22Rv1 (cell line): ENCODE measurements at regions not wholly inside any gene's neighbourhood (a gene's known extent, or its start where the extent isn't known, plus 50 kb on each side); places are given as distances from the start of the nearest gene placed in this dataset.

Source experiments
- ZFX ChIP-seq: fragments of 450-650 bp; IDR thresholded peaks from 2 replicates; pipeline ENCODE4 v1.6.1; 2017; ENCODE audit warnings: antibody characterized with exemption, borderline replicate concordance
- TF ChIP-seq, protein P1 (sequence below): fragments of 450-650 bp; IDR thresholded peaks from 2 replicates; pipeline ENCODE4 v1.5.1; 2017; ENCODE audit warnings: mild to moderate bottlenecking

DNA sequence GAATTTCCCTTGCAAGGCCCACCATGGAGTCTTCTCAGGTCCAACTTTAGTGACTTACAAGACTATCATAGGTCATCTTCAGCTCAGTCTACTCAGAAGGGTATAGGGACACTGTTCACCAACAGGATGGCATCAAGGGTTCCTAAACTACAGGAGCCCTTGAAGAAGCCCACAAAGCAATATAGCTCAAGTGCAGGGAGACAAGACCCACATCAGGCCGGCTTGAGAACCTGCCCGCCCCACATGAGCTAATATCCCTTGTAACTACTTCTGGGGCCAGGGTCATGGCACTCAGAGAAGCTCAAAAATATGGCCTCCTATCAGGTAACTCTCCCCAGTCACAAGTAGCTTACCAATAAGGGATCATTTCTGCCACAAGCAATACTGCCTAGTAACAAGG lies 249.9 kb downstream of the CDK5RAP2 start:
- TF ChIP-seq, protein P1, sequence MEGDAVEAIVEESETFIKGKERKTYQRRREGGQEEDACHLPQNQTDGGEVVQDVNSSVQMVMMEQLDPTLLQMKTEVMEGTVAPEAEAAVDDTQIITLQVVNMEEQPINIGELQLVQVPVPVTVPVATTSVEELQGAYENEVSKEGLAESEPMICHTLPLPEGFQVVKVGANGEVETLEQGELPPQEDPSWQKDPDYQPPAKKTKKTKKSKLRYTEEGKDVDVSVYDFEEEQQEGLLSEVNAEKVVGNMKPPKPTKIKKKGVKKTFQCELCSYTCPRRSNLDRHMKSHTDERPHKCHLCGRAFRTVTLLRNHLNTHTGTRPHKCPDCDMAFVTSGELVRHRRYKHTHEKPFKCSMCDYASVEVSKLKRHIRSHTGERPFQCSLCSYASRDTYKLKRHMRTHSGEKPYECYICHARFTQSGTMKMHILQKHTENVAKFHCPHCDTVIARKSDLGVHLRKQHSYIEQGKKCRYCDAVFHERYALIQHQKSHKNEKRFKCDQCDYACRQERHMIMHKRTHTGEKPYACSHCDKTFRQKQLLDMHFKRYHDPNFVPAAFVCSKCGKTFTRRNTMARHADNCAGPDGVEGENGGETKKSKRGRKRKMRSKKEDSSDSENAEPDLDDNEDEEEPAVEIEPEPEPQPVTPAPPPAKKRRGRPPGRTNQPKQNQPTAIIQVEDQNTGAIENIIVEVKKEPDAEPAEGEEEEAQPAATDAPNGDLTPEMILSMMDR = no peak
- TF ChIP-seq ZFX = no peak
